ENCODE measurements at regions not wholly inside any gene's neighbourhood (a gene's known extent, or its start where the extent isn't known, plus 50 kb on each side); places are given as distances from the start of the nearest gene placed in this dataset.

- no peak for ATAC-seq (ENCODE audit: low read depth)
- ChIA-PET CTCF (no interaction called here), POLR2A (no interaction called here)
- WGBS (ENCODE audit: insufficient coverage): 89% methylated on average over 30 of the region's 30 CpGs
- Histone ChIP-seq H3K79me2 (ENCODE audit: control insufficient read depth, insufficient read depth, low read length) (no peaks in the 10 kb centered on the region), H3K4me2 (replicated peaks; ENCODE audit: low read depth, low read length, poor library complexity, severe bottlenecking) (no peak overlapping the region), H2AFZ (ENCODE audit: insufficient read depth, low read depth, low read length, poor library complexity, severe bottlenecking) (no peak overlapping the region), H3K4me3 (ENCODE audit: control extremely low read depth in 1 of 5, extremely low read depth in 1 of 5, insufficient read depth in 1 of 5, low read depth in 2 of 5, low read length in 4 of 5) (no peak overlapping the region), H3K27me3 (replicated peaks in 1 of 4; ENCODE audit: control extremely low read depth in 1 of 4, control insufficient read depth in 3 of 4, insufficient read depth in 4 of 4, low read length in 3 of 4) (peaks cover 0 to 4% (median 0%) of the 10 kb centered on the region in 4 experiments), H3K9ac (ENCODE audit: low read length) (no peak overlapping the region), H4K20me1 (ENCODE audit: control insufficient read depth, insufficient read depth, low read length, poor library complexity, severe bottlenecking) (no peaks in the 10 kb centered on the region), H3K4me1 (ENCODE audit: control insufficient read depth in 2 of 2, insufficient read depth in 2 of 2, low read length in 2 of 2) (no peaks in the 10 kb centered on the region), H3K36me3 (replicated peaks in 1 of 2; ENCODE audit: control extremely low read depth in 1 of 2, control insufficient read depth in 1 of 2, extremely low read depth in 1 of 2, insufficient read depth in 2 of 2, low read length in 1 of 2) (no peaks in the 10 kb centered on the region), H3K9me3 (ENCODE audit: control extremely low read depth in 1 of 3, control insufficient read depth in 2 of 3, insufficient read depth in 1 of 3, low read length in 2 of 3) (peaks cover 0 to 16% (median 0%) of the 10 kb centered on the region in 3 donors), H3K27ac (ENCODE audit: low read length in 2 of 2) (no peak overlapping the region)
- H3K4me3 Mint-ChIP-seq: no peak overlapping the region
- no peaks in the 10 kb centered on the region for H3K4me1 Mint-ChIP-seq
- no peak for DNase-seq
- H3K27ac Mint-ChIP-seq: no peak overlapping the region
- no peak for TF ChIP-seq EZH2 (IDR thresholded peaks at IDR 0.05; ENCODE audit: borderline replicate concordance, insufficient read depth, low read depth, low read length, poor library complexity, severe bottlenecking)
- TF ChIP-seq CTCF (IDR thresholded peaks at IDR 0.05): no peak
- H3K27me3 Mint-ChIP-seq: peaks cover 20% of the 10 kb centered on the region
- H3K9me3 Mint-ChIP-seq (ENCODE audit: insufficient read depth): no peaks in the 10 kb centered on the region
- intact Hi-C loops (cut with micrococcal nuclease): no loop called here
Observed at GRCh38 chr14:104356738-104357688, 218.6 kb downstream of the KIF26A start.
